ENCODE measurements at regions not wholly inside any gene's neighbourhood (a gene's known extent, or its start where the extent isn't known, plus 50 kb on each side); places are given as distances from the start of the nearest gene placed in this dataset.
A peak's percentile ranks its signal among the peaks of the same experiment; 100 is the strongest.
"Not testable (repeated sequence)": the region's sequence is repeated elsewhere in the genome, so short reads cannot be mapped to it uniquely, and the experiment has no call there.

DNA sequence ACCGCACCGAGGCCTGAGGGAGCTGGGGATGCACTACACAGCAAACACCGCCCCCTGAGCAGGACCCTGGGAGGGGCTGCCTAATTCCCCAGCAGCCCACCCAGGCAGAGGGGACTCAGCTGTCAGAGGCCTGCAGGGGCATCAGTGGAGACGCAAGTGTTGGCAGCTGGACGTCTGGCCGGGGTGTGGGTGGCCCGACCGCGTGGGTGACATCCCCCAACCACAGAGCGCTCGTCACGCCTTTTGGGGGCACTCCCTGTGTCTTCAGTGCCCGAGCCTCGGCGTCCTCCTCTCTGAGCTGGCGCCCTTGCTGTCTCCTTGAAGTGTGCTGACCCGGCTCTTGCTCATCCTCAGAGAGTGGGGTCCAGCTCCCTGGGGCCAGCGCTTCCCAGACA lies 150.2 kb downstream of the BRD1 start:
- H3K4me3 ChIP-seq (ENCODE audit: low read depth, low read length) = no peak overlapping the region

DNA sequence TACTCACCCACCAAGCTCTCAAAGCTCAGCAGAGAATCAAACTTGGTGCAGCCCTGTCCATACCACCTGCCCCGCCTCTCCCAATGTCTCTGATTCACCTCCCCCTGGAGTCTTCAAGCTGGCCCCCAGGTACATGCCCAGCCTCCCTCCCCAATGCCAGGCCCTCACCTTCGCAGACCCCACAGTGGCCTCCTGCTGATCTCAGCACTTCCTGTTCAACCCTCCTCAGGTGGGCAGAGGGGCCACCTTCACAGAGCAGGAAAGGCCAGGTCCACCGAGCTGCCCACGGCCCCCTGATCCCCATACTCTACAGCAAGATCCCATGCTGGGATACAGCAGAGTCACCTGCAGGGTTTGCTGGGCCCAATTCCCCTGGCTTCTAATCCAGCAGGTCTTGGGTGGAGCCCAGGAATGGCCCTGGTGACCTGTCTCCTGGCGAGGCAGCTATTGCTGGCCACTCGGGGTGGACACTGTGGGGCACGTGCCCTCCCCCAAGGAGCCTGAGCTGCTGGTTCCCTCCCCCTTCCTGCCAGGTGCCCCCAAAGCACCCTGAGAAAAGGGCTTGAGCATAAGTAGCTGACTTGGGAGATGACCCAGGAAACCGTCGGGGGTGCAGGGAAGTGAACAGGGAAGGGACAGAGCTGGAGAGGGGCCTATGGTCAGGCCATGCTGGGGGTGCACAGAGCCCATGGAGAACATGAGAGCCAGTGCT lies 150.7 kb downstream of the BRD1 start:
- H3K4me3 ChIP-seq (ENCODE audit: low read depth, low read length) = no peak overlapping the region

DNA sequence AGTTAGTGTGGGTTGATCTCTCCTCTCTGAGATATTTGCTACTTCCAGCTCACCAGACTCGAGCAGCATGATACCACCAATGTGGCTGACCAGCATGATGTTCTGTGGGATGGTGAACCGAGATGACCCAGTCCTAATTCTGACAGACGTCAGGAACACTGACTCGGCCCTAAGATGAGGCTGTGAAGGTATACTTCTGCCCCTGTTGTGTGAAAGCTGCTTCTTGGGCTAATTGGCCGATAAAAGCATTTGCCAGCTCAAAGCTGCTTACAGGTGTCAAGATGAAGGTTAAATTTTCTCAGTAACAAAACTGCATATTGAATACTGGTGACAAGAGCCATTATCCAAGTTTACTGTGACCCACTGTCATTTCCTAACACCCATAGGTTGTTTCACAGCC lies 151.4 kb downstream of the BRD1 start:
- no peak overlapping the region for H3K4me3 ChIP-seq (ENCODE audit: low read depth, low read length)

DNA sequence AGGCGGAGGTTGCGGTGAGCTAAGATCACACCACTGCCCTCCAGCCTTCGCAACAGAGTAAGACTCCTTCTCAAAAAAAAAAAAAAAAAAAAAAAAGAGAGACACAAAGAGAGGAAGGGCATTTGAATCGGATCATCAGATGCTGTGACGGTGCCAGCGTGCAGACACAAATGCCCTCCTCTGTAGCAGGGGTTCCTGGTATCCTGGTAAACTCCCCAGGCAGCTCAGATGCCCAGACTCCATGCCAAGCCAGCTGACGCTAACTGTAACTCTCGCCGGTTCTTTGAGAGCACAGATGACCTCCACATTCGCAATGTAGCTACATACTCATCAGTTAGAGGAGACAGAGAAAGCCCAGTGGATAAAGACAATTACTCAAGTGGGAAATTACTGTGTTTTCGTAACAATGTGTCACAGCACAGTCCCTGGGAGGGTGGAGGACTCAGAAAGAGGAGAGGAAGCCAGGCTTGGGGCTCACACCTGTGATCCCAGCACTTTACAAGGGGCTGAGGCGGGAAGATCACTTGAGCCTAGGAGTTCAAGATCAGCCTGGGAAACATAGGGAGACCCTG lies 153.1 kb downstream of the BRD1 start:
- no peak overlapping the region for H3K4me3 ChIP-seq (ENCODE audit: low read depth, low read length)

DNA sequence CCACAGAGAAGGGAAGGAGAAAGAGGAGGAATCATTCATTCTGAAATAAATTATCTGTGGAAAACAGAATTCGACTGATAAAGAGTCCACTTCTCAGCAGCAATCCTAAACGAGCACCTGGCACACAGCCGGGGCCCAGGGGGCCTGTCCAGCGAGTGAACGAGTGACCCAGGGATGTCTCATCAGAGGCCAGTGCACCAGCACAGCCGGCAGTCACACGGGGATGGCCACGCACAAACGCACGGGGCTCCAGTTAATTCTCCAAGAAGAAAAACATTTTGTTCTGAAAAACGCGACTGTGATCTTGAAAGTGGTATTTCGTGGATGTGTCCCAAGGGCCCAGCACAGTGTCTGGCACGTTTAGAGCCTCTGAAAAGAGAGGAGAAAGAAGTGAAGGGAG lies 154.6 kb downstream of the BRD1 start:
- no peak overlapping the region for H3K4me3 ChIP-seq (ENCODE audit: low read depth, low read length)

DNA sequence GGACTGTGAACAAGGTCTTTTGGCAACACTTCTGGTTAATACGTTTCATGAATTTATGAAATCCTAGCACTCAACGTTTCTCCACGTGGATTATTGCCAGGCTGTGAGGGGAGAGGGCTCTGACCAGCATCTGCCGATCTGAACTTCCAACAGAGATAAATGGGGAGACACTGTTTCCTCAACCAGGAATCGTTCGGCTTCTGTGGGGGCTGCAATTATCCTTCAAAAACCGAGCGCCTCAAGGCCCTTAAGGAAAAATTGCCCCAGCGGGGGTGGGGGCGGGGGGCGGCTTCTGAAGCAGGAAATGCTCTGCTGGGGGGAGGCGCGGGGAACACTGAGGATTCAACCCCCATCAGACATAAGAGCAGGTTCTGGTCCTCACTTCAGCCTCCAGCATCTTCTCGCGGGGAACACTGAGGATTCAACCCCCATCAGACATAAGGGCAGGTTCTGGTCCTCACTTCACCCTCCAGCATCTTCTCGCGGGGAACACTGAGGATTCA lies 155.6 kb downstream of the BRD1 start:
- H3K4me3 ChIP-seq (ENCODE audit: low read depth, low read length) = no peak overlapping the region

DNA sequence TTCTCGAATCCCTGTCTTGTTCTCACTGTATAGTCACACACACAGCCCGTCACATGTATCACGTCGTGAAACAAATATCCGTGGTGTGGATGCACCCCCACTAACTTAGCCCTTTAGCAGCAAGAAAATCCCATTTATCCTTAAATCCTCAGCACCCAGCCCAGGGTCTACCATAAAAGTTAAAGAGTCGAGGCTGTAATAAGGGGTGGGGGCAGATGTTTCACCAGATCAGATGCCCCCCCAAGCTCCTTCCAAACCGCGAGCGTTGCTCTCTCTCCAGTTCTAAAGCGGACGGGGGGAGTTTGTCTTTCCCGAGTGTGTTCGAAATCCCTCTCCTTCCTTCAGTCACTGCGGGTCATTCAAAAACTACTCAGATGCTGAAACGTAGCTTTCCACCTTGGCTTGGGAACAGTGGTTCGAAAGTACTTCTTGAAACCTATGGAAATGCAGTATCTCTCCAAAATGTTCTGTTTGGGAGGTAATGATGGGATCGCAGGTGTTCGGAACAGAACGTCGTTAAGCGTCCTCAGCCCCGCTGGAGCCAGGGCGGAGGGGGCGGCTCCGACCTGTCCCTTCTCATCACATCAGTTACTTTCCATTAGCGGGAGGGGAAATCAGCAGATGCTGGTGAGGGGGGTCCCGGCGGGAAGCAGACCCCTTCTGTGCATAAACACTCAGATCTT lies 156.2 kb downstream of the BRD1 start:
- H3K4me3 ChIP-seq (ENCODE audit: low read depth, low read length) = no peak overlapping the region

DNA sequence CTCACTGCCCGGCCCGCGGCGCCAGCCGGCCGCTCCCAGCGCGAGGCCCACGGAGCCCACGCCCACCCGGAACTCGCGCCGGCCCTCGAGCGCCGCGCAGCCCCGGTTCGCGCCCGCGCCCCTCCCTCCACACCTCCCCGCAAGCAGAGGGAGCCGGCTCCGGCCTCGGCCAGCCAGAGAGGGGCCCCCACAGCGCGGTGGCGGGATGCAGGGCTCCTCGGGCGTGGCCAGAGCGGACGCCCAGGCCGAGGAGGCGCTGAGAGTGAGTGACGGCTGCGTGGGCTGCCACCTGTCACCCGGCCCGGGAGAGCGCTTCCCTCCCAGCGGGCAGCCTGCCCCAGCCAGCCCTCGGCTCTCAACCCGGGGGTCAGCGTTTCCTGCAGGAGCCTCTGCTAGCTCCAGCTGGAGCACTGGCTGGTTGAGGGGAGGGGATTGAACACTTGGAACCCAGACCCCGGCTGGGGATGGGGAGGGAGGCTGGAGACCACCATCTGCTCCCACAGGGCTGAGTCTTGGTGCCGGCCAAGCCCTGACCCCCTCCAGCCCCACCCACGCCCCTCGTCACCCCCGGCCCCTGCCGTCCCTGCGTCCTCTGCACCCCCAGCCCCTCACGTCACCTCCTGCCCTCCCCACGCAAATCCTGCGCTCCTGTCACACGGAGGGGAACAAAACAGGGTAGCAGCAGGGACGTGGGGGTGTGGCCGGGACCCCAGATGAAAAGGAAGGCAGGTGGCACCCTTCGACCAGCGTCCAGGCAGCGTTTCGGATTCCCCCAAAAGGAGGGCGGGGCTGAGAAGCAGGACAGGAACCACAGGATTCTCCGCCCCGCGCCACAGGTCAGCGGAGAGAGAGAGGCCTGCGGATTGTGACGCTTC lies 157.0 kb downstream of the BRD1 start:
- H3K4me3 ChIP-seq (ENCODE audit: low read depth, low read length) = peak overlapping the region; percentile 20

DNA sequence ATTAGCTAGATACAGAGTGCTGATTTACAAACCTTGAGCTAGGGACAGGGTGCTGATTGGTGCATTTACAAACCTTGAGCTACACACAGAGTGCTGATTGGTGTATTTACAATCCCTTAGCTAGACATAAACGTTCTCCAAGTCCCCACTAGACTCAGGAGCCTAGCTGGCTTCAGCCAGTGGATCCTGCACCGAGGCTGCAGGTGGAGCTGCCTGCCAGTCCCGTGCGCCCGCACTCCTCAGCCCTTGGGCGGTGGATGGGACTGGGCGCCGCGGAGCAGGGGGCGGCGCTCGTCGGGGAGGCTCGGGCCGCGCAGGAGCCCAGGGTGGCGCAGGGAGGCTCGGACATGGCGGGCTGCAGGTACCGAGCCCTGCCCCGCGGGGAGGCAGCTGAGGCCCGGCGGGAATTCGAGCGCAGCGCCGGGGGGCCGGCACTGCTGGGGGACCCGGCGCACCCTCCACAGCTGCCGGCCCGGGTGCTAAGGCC lies 157.7 kb downstream of the BRD1 start:
- H3K4me3 ChIP-seq (ENCODE audit: low read depth, low read length) = peak overlapping the region; percentile 4

DNA sequence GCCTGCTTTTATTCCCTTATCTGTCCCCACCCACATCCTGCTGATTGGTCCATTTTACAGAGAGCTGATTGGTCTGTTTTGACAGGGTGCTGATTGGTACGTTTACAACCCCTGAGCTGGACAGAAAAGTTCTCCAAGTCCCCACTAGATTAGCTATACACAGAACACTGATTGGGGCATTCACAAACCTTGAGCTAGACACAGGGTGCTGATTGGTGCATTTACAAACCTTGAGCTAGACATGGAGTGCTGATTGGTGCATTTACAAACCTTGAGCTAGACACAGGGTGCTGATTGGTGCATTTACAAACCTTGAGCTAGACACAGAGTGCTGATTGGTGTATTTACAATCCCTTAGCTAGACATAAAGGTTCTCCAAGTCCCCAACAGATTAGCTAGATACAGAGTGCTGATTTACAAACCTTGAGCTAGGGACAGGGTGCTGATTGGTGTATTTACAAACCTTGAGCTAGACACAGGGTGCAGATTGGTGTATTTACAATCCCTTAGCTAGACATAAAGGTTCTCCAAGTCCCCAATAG lies 158.2 kb downstream of the BRD1 start:
- not testable (repeated sequence) for H3K4me3 ChIP-seq (ENCODE audit: low read depth, low read length)

DNA sequence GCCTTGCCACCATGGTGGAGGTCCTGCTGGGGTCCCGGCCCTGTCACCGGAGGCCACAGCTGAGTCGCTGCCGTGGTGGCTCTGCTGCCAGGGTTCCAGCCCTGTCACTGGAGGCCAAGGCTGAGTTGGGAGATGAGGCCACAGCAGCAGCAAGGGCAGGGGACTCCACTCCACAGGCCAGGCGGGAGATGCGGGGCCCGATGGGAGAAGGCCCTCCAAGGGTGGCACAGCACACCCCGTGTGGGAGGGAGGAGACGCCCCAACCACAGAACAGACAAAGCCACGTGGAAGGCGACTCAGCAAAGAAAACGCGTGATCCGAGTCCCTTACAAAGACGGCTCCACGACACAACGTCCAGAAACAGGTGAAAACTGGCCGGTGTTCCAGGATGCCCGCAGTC lies 159.3 kb downstream of the BRD1 start:
- H3K4me3 ChIP-seq (ENCODE audit: low read depth, low read length) = no peak overlapping the region

DNA sequence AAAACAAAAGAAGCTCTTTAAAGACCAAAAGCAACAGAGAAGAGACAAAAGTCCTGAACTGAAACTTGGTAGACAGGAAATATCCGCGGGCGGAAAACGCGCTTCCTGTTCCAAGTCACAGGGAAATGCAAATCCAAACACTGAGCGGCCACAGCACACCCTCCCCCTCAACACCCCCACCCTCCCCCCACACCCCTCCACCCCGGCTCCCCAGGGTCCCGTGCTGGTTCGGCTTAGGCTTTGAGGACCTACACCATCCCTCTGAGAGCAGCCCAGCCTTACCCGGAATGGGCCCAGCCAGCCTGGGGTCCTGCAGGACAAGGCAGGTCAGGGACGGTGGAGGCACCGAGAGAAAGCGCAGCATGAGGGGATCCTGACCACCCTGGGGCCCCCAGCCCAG lies 160.4 kb downstream of the BRD1 start:
- no peak overlapping the region for H3K4me3 ChIP-seq (ENCODE audit: low read depth, low read length)

DNA sequence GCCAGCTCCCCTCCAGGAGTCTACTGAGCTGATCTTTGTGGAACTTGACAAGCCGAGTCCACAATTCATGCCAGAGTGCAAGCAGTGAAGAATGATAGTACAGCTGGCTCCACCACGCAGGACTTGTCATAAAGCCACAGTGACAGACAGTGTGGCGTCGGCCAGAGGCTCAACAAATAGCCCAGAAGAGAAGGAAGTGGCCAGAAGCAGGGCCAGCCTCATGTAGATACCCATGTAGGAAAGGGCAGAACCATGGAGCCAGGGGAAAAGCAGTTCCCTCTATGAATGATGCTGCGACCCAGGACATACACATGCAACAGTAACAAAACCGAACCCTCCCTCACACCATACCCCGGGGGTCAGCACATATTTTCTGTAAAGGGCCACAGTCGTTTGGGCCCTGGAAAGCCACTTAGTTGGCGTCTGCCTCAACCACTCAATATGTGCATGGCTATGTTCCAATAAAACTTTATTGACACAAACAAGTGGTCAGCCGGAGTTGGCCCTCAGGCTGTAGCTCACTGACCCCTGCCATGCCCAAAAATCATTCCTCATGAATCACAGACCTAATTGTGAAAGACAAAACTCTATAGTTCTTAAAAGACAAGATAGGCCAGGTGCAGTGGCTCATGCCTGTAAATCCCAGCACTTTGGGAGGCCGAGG lies 161.4 kb downstream of the BRD1 start:
- no peak overlapping the region for H3K4me3 ChIP-seq (ENCODE audit: low read depth, low read length)

DNA sequence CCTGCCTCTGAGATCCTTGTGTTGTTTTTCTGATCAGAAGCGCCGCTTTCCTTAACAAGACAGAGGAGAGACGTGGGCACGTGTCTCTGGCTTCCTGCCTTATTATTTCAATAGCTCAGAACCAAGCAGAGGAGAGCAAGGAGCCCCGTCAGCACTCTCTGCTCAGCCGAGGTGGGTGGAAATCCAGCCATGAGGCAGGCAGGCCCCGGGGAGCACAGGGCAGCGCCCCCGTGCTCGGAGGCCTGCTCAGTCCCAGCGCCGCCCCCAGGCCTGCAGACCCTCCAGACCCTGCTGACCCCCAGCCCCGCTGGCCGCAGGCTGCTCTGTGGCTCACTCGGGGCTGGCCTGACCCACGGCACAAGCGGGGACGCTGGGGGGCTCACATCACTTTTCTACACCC lies 162.8 kb downstream of the BRD1 start:
- no peak overlapping the region for H3K4me3 ChIP-seq (ENCODE audit: low read depth, low read length)

DNA sequence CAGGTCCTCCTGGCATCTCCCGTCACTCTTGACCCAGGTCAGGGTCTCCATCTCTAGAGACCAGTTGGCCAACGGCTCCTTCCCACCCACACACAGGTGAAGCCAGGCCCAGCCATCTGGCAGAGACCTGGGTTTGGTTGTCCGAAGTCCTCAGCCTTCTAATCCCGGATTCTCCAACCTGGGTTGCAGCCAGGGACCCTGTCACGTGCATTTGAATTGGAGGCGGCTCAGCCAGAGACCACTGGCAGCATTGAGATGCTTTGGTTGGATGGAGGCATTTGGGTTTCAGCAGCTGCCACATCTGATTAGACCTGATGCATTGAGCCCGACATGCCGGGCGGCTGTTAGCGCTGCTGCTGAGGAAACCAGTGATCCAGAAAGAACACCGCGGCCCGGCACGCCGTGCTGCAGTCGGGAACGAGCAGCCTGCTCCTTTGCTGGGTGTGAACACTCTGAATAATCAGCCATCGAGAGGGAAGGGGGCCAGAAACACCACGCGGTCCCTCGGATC lies 163.2 kb downstream of the BRD1 start:
- no peak overlapping the region for H3K4me3 ChIP-seq (ENCODE audit: low read depth, low read length)

DNA sequence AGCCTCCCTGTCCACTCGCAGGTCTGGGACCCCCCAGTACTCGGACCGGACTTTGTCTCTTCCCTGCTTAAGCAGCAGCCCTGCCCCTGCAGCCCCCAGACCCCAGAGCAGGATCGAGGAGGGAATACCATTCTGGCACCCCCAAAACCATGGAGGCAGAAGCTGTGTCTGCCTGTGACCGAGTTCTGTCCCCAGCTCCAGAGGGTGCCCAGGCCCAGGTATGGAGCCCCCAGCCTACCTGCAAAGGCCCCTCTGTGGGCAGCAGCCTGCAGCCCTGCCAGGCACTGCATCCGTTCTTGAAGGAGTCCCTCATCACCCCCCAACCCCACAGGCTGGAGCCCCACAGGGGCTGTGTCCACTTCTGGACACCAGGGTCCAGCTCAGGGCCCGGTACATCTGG lies 163.8 kb downstream of the BRD1 start:
- H3K4me3 ChIP-seq (ENCODE audit: low read depth, low read length) = no peak overlapping the region

DNA sequence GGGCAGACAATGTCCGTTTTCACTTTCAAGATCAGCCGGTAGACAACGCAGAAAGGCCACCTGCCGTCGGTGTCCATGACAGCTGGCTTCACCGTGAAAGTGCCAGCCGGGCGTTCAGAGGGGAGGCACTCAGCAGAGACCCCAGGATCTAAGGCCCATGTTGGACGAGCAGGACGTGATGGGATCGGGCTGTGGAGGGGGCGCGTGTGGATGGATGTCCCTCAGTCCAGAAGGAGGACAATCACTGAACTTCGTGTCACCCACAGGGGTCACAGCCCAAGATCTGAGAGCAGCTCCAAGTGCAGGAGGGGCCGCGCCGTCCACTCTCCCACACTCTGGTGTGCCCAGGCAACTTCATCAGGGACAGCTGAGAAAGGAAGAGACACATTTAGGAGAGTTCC lies 164.4 kb downstream of the BRD1 start:
- no peak overlapping the region for H3K4me3 ChIP-seq (ENCODE audit: low read depth, low read length)

DNA sequence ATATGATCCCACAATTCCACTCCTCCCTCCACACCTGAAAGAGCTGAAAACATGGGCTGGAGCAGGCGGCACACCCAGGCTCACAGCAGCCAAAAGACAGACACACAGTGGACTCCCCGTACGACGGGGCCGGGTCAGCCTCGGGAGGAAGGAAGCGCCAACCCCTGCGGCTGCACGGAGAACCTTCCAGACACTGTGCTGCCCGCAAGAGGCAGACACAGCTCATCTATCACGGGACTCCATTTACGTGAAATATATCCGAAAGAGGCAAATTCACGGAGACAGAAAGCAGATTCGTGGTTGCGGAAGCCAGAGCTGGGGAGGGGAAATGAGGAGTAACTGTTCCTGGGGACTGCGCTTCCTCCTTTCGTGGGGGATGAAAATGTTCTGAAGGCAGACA lies 165.0 kb downstream of the BRD1 start:
- no peak overlapping the region for H3K4me3 ChIP-seq (ENCODE audit: low read depth, low read length)

DNA sequence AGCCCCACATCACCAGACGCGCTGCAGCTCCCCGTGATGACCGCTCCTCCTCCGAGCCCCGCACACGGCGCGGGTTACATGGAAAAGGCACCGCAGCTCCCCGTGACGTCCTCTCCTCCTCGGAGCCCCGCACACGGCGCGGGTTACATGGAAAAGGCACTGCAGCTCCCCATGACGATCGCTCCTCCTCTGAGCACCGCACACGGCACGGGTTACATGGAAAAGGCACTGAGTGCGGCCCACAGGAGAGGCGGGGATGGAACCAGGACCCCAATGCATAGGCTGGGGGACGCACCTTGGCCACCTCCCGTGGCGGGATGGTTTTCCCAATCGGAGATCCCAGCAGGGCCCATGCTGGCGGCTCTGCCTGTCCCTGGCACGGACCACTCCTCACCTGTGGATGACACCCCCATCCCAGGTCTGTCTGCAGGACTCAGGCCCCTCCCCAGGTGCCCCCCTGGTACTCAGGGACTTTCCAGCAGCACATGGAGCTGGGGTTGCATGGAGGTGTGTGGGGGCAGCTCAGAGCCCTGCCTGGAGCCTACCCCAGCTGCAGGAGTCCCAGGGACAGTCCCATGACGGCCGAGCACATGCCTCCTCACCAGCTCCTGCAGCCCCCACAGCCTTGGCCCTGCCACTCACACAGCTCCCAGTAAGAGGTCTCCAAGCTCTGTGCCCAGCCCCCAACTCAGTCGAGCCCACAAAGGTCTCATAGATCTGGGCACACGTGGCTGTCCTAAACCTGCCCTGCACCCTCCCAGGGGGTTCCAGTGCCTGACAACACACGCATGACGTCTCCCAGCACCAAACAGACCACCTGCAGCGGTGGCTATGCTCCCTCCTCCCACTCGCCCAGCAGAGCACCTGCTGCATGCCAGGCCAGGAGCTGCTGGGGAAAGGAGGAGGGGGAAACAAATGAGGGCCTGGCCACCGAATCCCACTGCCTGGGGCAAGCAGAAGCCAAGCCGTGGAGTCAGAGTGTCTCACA lies 166.6 kb downstream of the BRD1 start:
- H3K4me3 ChIP-seq (ENCODE audit: low read depth, low read length) = no peak overlapping the region
